Keratinocyte (primary cell): ENCODE measurements at regions not wholly inside any gene's neighbourhood (a gene's known extent, or its start where the extent isn't known, plus 50 kb on each side); places are given as distances from the start of the nearest gene placed in this dataset.

Experiments
- DNase-seq: peaks from one replicate; pipeline ENCODE4 v3.0.0-alpha.2; 2011; ENCODE audit warnings: low read depth, missing footprints, low spot score
- FAIRE-seq: peaks from 2 replicates; lab custom pipeline; 2011; peaks lifted over from hg19 to GRCh38; lab: Jason Lieb, UNC
- H2AFZ ChIP-seq: 2 replicates; pipeline ENCODE4 v1.6.0; 2012; ENCODE audit warnings: low read length, control low read depth, inconsistent platforms; ENCODE audit not compliant: control insufficient read depth
- H3K27ac ChIP-seq: 2 replicates; pipeline ENCODE4 v1.5.1; 2011; ENCODE audit warnings: low read length; ENCODE audit not compliant: control insufficient read depth, insufficient read depth
- H3K27me3 ChIP-seq: 3 replicates; pipeline ENCODE4 v1.6.0; 2011; ENCODE audit warnings: low read length; ENCODE audit not compliant: control insufficient read depth, insufficient read depth; ENCODE audit errors: extremely low read depth
- H3K36me3 ChIP-seq, 2 experiments: 2 replicates in 1 of 2; 3 replicates in 1 of 2; pipeline ENCODE4 v1.5.1; 2011; ENCODE audit warnings: low read length in 2 of 2, mild to moderate bottlenecking in 1 of 2; ENCODE audit not compliant: control insufficient read depth in 2 of 2, insufficient read depth in 2 of 2; ENCODE audit errors: extremely low read depth in 1 of 2
- H3K4me1 ChIP-seq: 3 replicates; pipeline ENCODE4 v1.5.1; 2011; ENCODE audit warnings: low read length; ENCODE audit not compliant: control insufficient read depth, insufficient read depth; ENCODE audit errors: extremely low read depth
- H3K4me2 ChIP-seq: 3 replicates; pipeline ENCODE4 v1.6.0; 2011; ENCODE audit warnings: low read depth, low read length; ENCODE audit not compliant: control insufficient read depth, insufficient read depth; ENCODE audit errors: extremely low read depth
- H3K4me3 ChIP-seq, 3 experiments: fragments of 200-600 bp in 1 of 3; sonication (generic) in 1 of 3; 2 replicates in 2 of 3; 3 replicates in 1 of 3; pipeline ENCODE4 v1.5.1; 2011 to 2016; ENCODE audit warnings: low read length in 3 of 3, mild to moderate bottlenecking in 3 of 3, control low read depth in 2 of 3, inconsistent platforms in 1 of 3, low read depth in 1 of 3, mixed read lengths in 1 of 3, mixed run types in 1 of 3, moderate library complexity in 1 of 3; ENCODE audit not compliant: control insufficient read depth in 2 of 3, insufficient read depth in 2 of 3; ENCODE audit errors: extremely low read depth in 1 of 3
- H3K79me2 ChIP-seq: 2 replicates; pipeline ENCODE4 v1.6.0; 2012; ENCODE audit warnings: low read length; ENCODE audit not compliant: control insufficient read depth, insufficient read depth
- H3K9ac ChIP-seq: 3 replicates; pipeline ENCODE4 v1.6.0; 2011; ENCODE audit warnings: low read length; ENCODE audit not compliant: control insufficient read depth, insufficient read depth; ENCODE audit errors: extremely low read depth
- H3K9me1 ChIP-seq: 3 replicates; pipeline ENCODE4 v1.6.0; 2011; ENCODE audit warnings: low read length; ENCODE audit not compliant: control insufficient read depth, insufficient read depth; ENCODE audit errors: extremely low read depth
- H3K9me3 ChIP-seq: 2 replicates; pipeline ENCODE4 v1.5.1; 2012; ENCODE audit warnings: low read depth, low read length; ENCODE audit not compliant: control insufficient read depth
- H4K20me1 ChIP-seq: 3 replicates; pipeline ENCODE4 v1.6.0; 2011; ENCODE audit warnings: low read length; ENCODE audit not compliant: control insufficient read depth, insufficient read depth; ENCODE audit errors: extremely low read depth
- CTCF ChIP-seq, 3 experiments: IDR thresholded peaks in 1 of 3; conservative IDR thresholded peaks in 1 of 3; optimal IDR thresholded peaks in 1 of 3; 2 replicates in 2 of 3; 3 replicates in 1 of 3; pipeline versions ENCODE3 to v1.5.1; 2011; ENCODE audit warnings: low read length in 3 of 3, mild to moderate bottlenecking in 3 of 3, moderate library complexity in 2 of 3, control low read depth in 1 of 3, inconsistent platforms in 1 of 3; ENCODE audit not compliant: insufficient read depth in 2 of 3; ENCODE audit errors: extremely low read depth in 1 of 3
- EZH2 ChIP-seq: IDR thresholded peaks from one replicate; pipeline ENCODE4 v1.6.1; 2012; ENCODE audit warnings: inconsistent platforms, mild to moderate bottlenecking, low read length, moderate library complexity
- dilution Hi-C: fragments of 300-500 bp; cut with MboI; formaldehyde crosslinking; loops from one replicate; pipeline ENCODE4 v1.7.0; 2020; ENCODE audit warnings: low sequenced_read_pairs; ENCODE audit not compliant: extremely low pct_ligation_motif_present

GRCh38 chr6:105495515-105495914 lies 92.6 kb upstream of the PREP start:
- Histone ChIP-seq H2AFZ (no peak overlapping the region), H3K9me1 (no peaks in the 10 kb centered on the region), H3K36me3 (no peaks in the 10 kb centered on the region), H3K27ac (no peak overlapping the region), H3K4me1 (peaks cover 6% of the 10 kb centered on the region), H3K9me3 (no peaks in the 10 kb centered on the region), H4K20me1 (no peaks in the 10 kb centered on the region), H3K9ac (no peak overlapping the region), H3K4me2 (no peak overlapping the region), H3K4me3 (no peak overlapping the region), H3K79me2 (no peaks in the 10 kb centered on the region), H3K27me3 (no peaks in the 10 kb centered on the region)
- DNase-seq (no peak), FAIRE-seq (no peak)
- dilution Hi-C loops, result no loop called here
- no peak for TF ChIP-seq CTCF (optimal IDR thresholded peaks at IDR 0.05 in 1 of 3, IDR thresholded peaks at IDR 0.05 in 1 of 3, conservative IDR thresholded peaks at IDR 0.05 in 1 of 3; ENCODE audit: extremely low read depth in 1 of 3, insufficient read depth in 2 of 3, low read length in 3 of 3)
- no peak for TF ChIP-seq EZH2

- no peaks in the 10 kb centered on the region for H3K4me1 ChIP-seq
- H3K36me3 ChIP-seq, result no peaks in the 10 kb centered on the region
- H3K79me2 ChIP-seq, result no peaks in the 10 kb centered on the region
- H3K9ac ChIP-seq, result no peak overlapping the region
- H3K4me3 ChIP-seq, result no peak overlapping the region
- DNase-seq (no peak), FAIRE-seq (no peak)
- no peaks in the 10 kb centered on the region for H3K9me1 ChIP-seq
- H3K27ac ChIP-seq, result no peak overlapping the region
- no peak overlapping the region for H2AFZ ChIP-seq
- no peaks in the 10 kb centered on the region for H4K20me1 ChIP-seq
- no peak overlapping the region for H3K4me2 ChIP-seq
- no peak for TF ChIP-seq EZH2
- no peak for TF ChIP-seq CTCF (optimal IDR thresholded peaks at IDR 0.05 in 1 of 3, IDR thresholded peaks at IDR 0.05 in 1 of 3, conservative IDR thresholded peaks at IDR 0.05 in 1 of 3; ENCODE audit: extremely low read depth in 1 of 3, insufficient read depth in 2 of 3, low read length in 3 of 3)
- H3K27me3 ChIP-seq, result no peaks in the 10 kb centered on the region
- no peaks in the 10 kb centered on the region for H3K9me3 ChIP-seq
- dilution Hi-C loops, result no loop called here
Measured at GRCh38 chr6:105494688-105495087, 91.8 kb upstream of the PREP start.
